Germinal center (tissue), 1 donor: ENCODE measurements at regions not wholly inside any gene's neighbourhood (a gene's known extent, or its start where the extent isn't known, plus 50 kb on each side); places are given as distances from the start of the nearest gene placed in this dataset.
A peak's percentile ranks its signal among the peaks of the same experiment; 100 is the strongest.

Experiments
- DNase-seq: peaks from one replicate; pipeline ENCODE4 v3.0.0; 2012; ENCODE audit warnings: mixed read lengths, low spot score

DNA sequence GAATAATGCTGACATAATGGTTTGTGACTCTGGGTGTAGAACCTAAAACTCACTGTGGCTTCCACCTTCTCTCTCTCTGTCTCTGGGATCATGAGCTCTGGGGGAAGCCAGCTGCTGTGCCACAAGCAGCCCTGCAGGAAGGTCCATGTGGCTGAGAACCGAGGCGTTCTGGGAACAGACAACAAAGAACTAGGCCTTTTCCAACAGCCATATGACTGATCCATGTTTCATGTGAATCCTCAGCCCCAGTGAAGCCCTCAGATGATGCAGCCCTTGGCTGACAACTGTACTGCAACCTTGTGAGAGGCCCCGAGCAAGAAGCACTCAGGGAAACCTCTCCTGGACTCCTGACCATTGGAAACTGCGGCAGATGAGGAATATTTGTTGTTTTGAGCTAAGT, 56.6 kb downstream of the HLA-G start:
- no peak for DNase-seq

DNA sequence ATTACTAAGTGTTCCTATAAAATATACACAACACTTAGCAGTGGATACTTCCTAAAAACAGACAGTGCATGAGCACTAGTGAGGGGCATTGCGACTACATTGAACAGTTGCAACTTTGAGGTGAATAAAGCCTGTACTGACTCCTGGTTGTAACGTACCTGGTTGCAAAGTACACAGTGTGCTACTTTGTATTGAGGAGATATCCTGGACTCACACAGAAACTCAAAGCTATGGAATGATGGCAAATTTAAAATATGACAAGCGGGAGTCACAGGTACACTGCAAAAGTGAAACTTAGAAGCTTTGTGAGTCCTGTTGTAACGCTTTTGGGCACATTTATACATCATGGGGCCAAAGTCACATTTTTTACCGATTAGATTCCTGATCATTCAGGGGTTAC, 55.6 kb upstream of the HLA-A start:
- no peak for DNase-seq

DNA sequence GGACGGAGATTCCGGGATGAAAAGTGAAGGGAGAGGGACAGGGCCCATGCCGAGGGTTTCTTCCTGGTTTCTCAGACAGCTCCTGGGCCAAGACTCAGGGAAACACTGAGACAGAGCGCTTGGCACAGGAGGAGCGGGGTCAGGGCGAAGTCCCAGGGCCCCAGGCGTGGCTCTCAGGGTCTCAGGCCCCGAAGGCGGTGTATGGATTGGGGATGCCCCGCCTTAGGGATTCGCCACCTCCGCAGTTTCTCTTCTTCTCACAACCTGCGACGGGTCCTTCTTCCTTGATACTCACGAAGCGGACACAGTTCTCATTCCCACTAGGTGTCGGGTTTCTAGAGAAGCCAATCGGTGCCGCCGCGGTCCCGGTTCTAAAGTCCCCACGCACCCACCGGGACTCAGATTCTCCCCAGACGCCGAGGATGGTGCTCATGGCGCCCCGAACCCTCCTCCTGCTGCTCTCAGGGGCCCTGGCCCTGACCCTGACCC, 55.0 kb upstream of the HLA-A start:
- peak; percentile 10 for DNase-seq

DNA sequence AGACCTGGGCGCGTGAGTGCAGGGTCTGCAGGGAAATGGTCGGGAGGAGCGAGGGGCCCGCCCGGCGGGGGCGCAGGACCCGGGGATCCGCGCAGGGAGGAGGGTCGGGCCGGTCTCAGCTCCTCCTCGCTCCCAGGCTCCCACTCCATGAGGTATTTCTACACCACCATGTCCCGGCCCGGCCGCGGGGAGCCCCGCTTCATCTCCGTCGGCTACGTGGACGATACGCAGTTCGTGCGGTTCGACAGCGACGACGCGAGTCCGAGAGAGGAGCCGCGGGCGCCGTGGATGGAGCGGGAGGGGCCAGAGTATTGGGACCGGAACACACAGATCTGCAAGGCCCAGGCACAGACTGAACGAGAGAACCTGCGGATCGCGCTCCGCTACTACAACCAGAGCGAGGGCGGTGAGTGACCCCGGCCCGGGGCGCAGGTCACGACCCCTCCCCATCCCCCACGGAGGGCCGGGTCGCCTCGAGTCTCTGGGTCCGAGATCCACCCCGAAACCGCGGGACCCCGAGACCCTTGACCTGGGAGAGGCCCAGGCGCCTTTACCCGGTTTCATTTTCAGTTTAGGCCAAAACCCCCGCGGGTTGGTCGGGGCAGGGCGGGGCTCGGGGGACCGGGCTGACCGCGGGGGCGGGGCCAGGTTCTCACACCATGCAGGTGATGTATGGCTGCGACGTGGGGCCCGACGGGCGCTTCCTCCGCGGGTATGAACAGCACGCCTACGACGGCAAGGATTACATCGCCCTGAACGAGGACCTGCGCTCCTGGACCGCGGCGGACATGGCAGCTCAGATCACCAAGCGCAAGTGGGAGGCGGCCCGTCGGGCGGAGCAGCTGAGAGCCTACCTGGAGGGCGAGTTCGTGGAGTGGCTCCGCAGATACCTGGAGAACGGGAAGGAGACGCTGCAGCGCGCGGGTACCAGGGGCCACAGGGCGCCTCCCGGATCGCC, 54.2 kb upstream of the HLA-A start:
- DNase-seq: peak; percentile 79
